GM06990 (cell line): ENCODE measurements at regions not wholly inside any gene's neighbourhood (a gene's known extent, or its start where the extent isn't known, plus 50 kb on each side); places are given as distances from the start of the nearest gene placed in this dataset.

Source experiments
- DNase-seq: peaks from one replicate; pipeline ENCODE4 v3.0.0-alpha.2; 2011; ENCODE audit not compliant: insufficient read length; ENCODE audit errors: extremely low read depth
- H3K27me3 ChIP-seq: replicated peaks from 2 replicates; pipeline ENCODE4 v1.6.0; 2011; ENCODE audit warnings: low read length; ENCODE audit not compliant: control insufficient read depth, insufficient read depth
- H3K36me3 ChIP-seq: 2 replicates; pipeline ENCODE4 v1.5.1; 2011; ENCODE audit warnings: low read length; ENCODE audit not compliant: control insufficient read depth, insufficient read depth
- H3K4me3 ChIP-seq: replicated peaks from 2 replicates; pipeline ENCODE4 v1.5.1; 2011; ENCODE audit warnings: low read depth, mild to moderate bottlenecking, control low read depth, low read length
- TF ChIP-seq, protein P1 (sequence below): IDR thresholded peaks from 2 replicates; pipeline ENCODE4 v1.5.1; 2011; ENCODE audit warnings: low read length, control low read depth, mild to moderate bottlenecking, inconsistent platforms; ENCODE audit not compliant: insufficient read depth, poor library complexity, severe bottlenecking

DNA sequence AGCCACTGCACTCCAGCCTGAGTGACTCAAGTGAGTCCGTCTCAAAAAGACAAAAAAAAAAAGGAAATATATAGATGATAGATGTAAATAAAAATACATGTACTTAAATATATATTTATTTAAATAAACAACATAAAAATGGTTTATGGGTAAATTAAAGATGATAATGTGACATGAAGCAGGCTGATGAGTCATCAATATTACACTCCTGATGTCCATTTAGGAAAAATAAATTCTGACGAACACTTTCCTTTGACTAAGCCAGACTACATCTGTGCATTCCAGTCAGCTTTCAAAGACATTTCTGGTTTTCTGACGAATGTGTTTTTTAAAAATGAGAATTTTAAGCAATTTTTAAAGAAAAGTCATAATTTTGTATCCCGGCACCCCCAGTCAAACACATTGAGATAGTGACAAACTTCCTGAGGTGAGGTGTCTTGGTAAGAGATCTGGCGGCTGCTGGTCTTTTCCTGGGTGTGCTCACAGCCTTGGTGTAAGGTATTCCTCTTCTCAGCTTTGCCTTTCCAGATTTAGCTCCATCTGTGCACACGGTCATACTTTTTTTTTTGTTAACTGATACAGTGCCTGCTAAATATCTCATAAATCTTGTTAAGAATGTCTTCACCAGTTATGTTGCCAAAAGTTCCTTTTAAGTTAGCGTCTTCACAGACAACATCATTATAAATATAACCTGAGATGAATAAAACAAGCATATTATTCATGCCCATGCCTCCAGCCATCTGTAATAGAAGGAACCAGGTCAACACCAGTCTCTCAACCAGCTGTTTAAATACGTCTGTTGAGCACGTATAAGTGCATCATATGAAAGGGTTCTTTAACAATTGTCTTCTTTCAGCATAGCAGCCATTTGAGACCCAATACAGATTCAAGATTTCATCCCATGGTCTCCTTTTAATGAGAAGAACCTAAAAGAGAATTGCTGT, 214.5 kb upstream of the PLD5 start:
- TF ChIP-seq, protein P1, sequence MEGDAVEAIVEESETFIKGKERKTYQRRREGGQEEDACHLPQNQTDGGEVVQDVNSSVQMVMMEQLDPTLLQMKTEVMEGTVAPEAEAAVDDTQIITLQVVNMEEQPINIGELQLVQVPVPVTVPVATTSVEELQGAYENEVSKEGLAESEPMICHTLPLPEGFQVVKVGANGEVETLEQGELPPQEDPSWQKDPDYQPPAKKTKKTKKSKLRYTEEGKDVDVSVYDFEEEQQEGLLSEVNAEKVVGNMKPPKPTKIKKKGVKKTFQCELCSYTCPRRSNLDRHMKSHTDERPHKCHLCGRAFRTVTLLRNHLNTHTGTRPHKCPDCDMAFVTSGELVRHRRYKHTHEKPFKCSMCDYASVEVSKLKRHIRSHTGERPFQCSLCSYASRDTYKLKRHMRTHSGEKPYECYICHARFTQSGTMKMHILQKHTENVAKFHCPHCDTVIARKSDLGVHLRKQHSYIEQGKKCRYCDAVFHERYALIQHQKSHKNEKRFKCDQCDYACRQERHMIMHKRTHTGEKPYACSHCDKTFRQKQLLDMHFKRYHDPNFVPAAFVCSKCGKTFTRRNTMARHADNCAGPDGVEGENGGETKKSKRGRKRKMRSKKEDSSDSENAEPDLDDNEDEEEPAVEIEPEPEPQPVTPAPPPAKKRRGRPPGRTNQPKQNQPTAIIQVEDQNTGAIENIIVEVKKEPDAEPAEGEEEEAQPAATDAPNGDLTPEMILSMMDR = no peak
- Histone ChIP-seq H3K4me3 (no peak overlapping the region), H3K27me3 (no peaks in the 10 kb centered on the region), H3K36me3 (no peaks in the 10 kb centered on the region)
- no peak for DNase-seq

DNA sequence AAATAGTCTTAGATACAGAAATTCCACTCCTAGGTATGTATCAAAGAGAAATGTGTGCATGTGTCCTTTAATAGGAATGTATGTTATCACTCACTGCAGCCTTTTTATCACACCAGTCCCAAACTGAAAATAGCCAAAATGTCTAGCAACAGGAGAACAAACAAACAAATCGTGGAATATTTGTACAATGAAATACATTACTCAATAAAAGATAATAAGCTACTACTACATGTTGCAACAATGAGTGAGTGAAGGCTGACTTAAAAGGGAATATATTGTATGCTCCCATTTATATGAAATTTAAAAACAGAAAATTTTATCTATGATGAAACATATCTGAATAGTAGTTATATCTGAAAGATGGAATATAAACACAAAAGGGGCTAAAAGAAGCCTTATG, 212.1 kb upstream of the PLD5 start:
- Histone ChIP-seq H3K36me3 (no peaks in the 10 kb centered on the region), H3K27me3 (no peaks in the 10 kb centered on the region), H3K4me3 (no peak overlapping the region)
- no peak for DNase-seq
- TF ChIP-seq, protein P1 = no peak

DNA sequence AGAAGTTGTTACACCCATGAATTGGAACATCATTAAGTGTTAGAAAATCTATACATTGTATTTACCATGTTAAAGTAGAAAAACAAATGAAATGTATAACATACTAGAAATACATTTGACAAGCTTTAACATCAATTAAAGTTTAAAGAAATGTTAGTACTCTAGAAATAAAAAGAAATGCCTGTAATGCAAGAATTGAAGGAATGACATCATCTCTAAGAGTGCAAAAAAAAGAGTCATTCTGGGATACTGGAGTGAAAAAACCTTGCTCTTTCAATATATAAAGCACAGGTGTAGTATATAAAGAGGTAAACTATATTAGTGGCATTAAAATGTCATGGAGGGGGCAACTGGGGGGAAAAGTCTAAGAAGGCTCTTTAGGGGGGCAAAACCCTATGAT, 210.8 kb upstream of the PLD5 start:
- Histone ChIP-seq H3K27me3 (no peaks in the 10 kb centered on the region), H3K36me3 (no peaks in the 10 kb centered on the region), H3K4me3 (no peak overlapping the region)
- no peak for DNase-seq
- TF ChIP-seq, protein P1 = no peak

DNA sequence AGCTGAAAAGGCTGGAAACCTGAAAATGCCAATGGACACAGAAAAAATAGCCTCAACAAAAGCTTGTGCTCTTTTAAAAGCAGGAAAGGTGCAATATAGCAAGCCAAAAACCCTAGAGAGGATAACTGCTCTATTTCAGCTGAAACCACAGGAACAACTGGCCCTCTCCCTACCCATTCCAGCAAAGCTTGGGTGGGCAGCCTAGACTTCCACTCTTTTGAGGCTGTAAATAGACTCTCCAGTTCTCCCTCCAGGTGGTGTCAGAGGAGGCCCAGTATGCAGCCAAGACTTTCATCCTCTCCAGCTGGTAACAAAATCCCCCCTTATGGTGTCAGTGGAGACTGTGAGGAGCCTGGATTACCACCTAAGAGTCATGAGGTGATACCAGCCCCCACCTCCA, 206.9 kb upstream of the PLD5 start:
- TF ChIP-seq, protein P1 = no peak
- Histone ChIP-seq H3K4me3 (no peak overlapping the region), H3K36me3 (no peaks in the 10 kb centered on the region), H3K27me3 (no peaks in the 10 kb centered on the region)
- DNase-seq = no peak

DNA sequence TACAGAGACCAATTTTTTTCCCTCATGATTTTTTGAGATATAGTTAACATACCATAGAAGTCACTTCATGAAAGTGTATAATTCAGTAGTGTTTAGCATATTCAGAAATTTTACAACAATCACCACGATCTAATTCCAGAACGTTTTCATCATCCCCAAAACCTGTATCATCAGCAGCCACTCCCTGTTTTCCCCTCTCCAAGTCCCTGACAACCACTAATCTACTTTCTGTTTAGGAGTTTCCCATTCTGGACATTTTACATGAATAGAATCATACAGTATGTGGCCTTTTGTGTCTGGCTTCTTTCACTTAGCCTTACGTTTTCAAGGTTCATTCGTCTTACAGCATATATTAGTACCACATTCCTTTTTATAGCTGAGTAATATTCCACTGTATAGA, 204.2 kb upstream of the PLD5 start:
- Histone ChIP-seq H3K36me3 (no peaks in the 10 kb centered on the region), H3K27me3 (no peaks in the 10 kb centered on the region), H3K4me3 (no peak overlapping the region)
- no peak for DNase-seq
- TF ChIP-seq, protein P1 = no peak
